GM12878 (cell line): ENCODE measurements at regions not wholly inside any gene's neighbourhood (a gene's known extent, or its start where the extent isn't known, plus 50 kb on each side); places are given as distances from the start of the nearest gene placed in this dataset.

Experiments used
- ATAC-seq: fragments of 200-7000 bp; cut with Tn5 transposase; 3 replicates; pipeline ENCODE4 v1.9.1; 2020; ENCODE audit warnings: mild to moderate bottlenecking, moderate library complexity
- BruUV-seq: library from RNA; stranded (reverse); fragments of 400-500 nt; replicated peaks from 2 replicates; lab custom pipeline; 2021; lab: Mats Ljungman, UMichigan
- CTCF ChIA-PET: fragments of 300-600 bp; sonication (Branson Sonifier 250); formaldehyde crosslinking; extraction: SDS; loops from one replicate; lab custom pipeline; 2021; ENCODE audit warnings: inconsistent platforms; lab: Yijun Ruan, JAX
- POLR2A ChIA-PET: fragments of 350-600 bp; formaldehyde crosslinking; extraction: SDS; loops from one replicate; lab custom pipeline; 2021; ENCODE audit warnings: inconsistent platforms; lab: Charles Lee
- RAD21 ChIA-PET: fragments of 300-600 bp; sonication (Branson Sonifier 250); formaldehyde crosslinking; loops from one replicate; lab custom pipeline; 2023; ENCODE audit warnings: antibody characterized with exemption; ENCODE audit not compliant: unreplicated experiment; lab: Charles Lee
- SMC1A ChIA-PET: fragments of 300-600 bp; sonication (Branson Sonifier 250); formaldehyde crosslinking; loops from one replicate; lab custom pipeline; 2023; ENCODE audit not compliant: unreplicated experiment, uncharacterized antibody; lab: Charles Lee
- DNase-seq: peaks from one replicate; pipeline ENCODE4 v3.0.0-alpha.2; 2011; ENCODE audit warnings: low read depth, low spot score
- FAIRE-seq: peaks from 3 replicates; lab custom pipeline; 2011; peaks lifted over from hg19 to GRCh38; lab: Jason Lieb, UNC
- H2AFZ ChIP-seq: 2 replicates; pipeline ENCODE4 v1.6.0; 2011; ENCODE audit warnings: low read depth, low read length, control low read depth; ENCODE audit not compliant: control insufficient read depth
- H3K27ac ChIP-seq: 2 replicates; pipeline ENCODE4 v1.5.1; 2011; ENCODE audit warnings: control low read depth; ENCODE audit not compliant: control insufficient read depth, insufficient read depth
- H3K27me3 ChIP-seq, 2 experiments: replicated peaks in 1 of 2; 2 replicates each; pipeline versions ENCODE4 v1.6.0 to v1.6.1; 2011; ENCODE audit warnings: low read length in 1 of 2; ENCODE audit not compliant: control insufficient read depth in 2 of 2, insufficient read depth in 2 of 2
- H3K36me3 ChIP-seq, 2 experiments: 2 replicates each; pipeline ENCODE4 v1.5.1; 2011; ENCODE audit warnings: low read length in 1 of 2; ENCODE audit not compliant: control insufficient read depth in 2 of 2, insufficient read depth in 2 of 2
- H3K4me1 ChIP-seq: 2 replicates; pipeline ENCODE4 v1.6.1; 2011; ENCODE audit warnings: mild to moderate bottlenecking, low read length, moderate library complexity, mixed read lengths; ENCODE audit not compliant: control insufficient read depth, insufficient read depth
- H3K4me2 ChIP-seq: 2 replicates; pipeline ENCODE4 v1.6.0; 2011; ENCODE audit warnings: control low read depth; ENCODE audit not compliant: control insufficient read depth, insufficient read depth
- H3K4me3 ChIP-seq: fragments of 200-600 bp; sonication (generic); 2 replicates; pipeline ENCODE4 v1.5.1; 2016
- H3K79me2 ChIP-seq: 2 replicates; pipeline ENCODE4 v1.6.0; 2011; ENCODE audit warnings: low read length; ENCODE audit not compliant: control insufficient read depth, insufficient read depth
- H3K9ac ChIP-seq: 2 replicates; pipeline ENCODE4 v1.8.0; 2011; ENCODE audit warnings: low read length, control low read depth, mixed read lengths; ENCODE audit not compliant: control insufficient read depth, insufficient read depth
- H3K9me3 ChIP-seq: replicated peaks from 3 replicates; pipeline ENCODE4 v1.5.1; 2011; ENCODE audit warnings: mild to moderate bottlenecking, low read length; ENCODE audit not compliant: control insufficient read depth, insufficient read depth
- H4K20me1 ChIP-seq: 2 replicates; pipeline ENCODE4 v1.6.0; 2011; ENCODE audit not compliant: control insufficient read depth, insufficient read depth
- BCLAF1 ChIP-seq: fragments of 450-650 bp; IDR thresholded peaks from 2 replicates; pipeline ENCODE4 v1.6.1; 2017; ENCODE audit warnings: antibody characterized with exemption, mild to moderate bottlenecking, moderate library complexity
- CHD2 ChIP-seq: IDR thresholded peaks from 2 replicates; pipeline ENCODE4 v1.6.1; 2011; ENCODE audit warnings: low read depth, low read length, improper control_type of control experiment, borderline replicate concordance
- CUX1 ChIP-seq: IDR thresholded peaks from 2 replicates; pipeline ENCODE4 v1.6.1; 2012; ENCODE audit warnings: improper control_type of control experiment, low read depth, low read length; ENCODE audit not compliant: insufficient replicate concordance
- DPF2 ChIP-seq: fragments of 450-650 bp; IDR thresholded peaks from 2 replicates; pipeline ENCODE4 v1.6.1; 2017; ENCODE audit warnings: mild to moderate bottlenecking
- ESRRA ChIP-seq: IDR thresholded peaks from 2 replicates; pipeline ENCODE4 v1.6.1; 2012; ENCODE audit warnings: mild to moderate bottlenecking, low read length, improper control_type of control experiment
- HSF1 ChIP-seq: fragments of 150-350 bp; IDR thresholded peaks from 2 replicates; pipeline ENCODE4 v1.6.1; 2014; ENCODE audit warnings: mild to moderate bottlenecking, low read depth, low read length
- MEF2B ChIP-seq: fragments of 450-650 bp; IDR thresholded peaks from 2 replicates; pipeline ENCODE4 v1.6.1; 2018; ENCODE audit warnings: mild to moderate bottlenecking, moderate library complexity; ENCODE audit not compliant: partially characterized antibody, poor library complexity, severe bottlenecking
- PAX5 ChIP-seq: IDR thresholded peaks from 2 replicates; pipeline ENCODE4 v1.6.1; 2011; ENCODE audit warnings: low read depth, low read length, borderline replicate concordance
- POLR2AphosphoS5 ChIP-seq: IDR thresholded peaks from 2 replicates; pipeline ENCODE4 v1.6.1; 2011; ENCODE audit warnings: mild to moderate bottlenecking, low read length, inconsistent platforms
- RAD21 ChIP-seq: IDR thresholded peaks from 2 replicates; pipeline ENCODE4 v1.6.1; 2011; ENCODE audit warnings: mild to moderate bottlenecking, low read depth, low read length, moderate library complexity; ENCODE audit not compliant: insufficient read depth
- RBBP5 ChIP-seq: fragments of 200-600 bp; sonication (generic); conservative IDR thresholded peaks from 2 replicates; pipeline ENCODE4 v1.6.1; 2016
- WGBS: methylation state at CpG from one replicate; pipeline ENCODE4 v1.1.6; 2016; ENCODE audit warnings: low lambda C conversion rate; ENCODE audit not compliant: insufficient replicate concordance, insufficient coverage; ENCODE audit errors: missing lambda C conversion rate; 5-methylcytosine and 5-hydroxymethylcytosine counted together
- in situ Hi-C: fragments of 300-500 bp; cut with MboI; formaldehyde crosslinking; loops from 9 replicates; pipeline ENCODE4 v1.14.3; 2018; ENCODE audit warnings: mixed read lengths
- intact Hi-C: fragments of 100-400 bp; cut with micrococcal nuclease; formaldehyde crosslinking; loops from one replicate; pipeline ENCODE4 v1.14.2; 2022; ENCODE audit not compliant: unreplicated experiment

- Histone ChIP-seq H3K36me3 (no peaks in the 10 kb centered on the region), H3K4me1 (no peaks in the 10 kb centered on the region), H3K9ac (no peak overlapping the region), H3K27me3 (peaks cover 0 to 2% of the 10 kb centered on the region in 2 experiments; a peak in 3 of 4 replicates), H3K4me3 (no peak overlapping the region), H3K27ac (no peak overlapping the region), H3K4me2 (no peak overlapping the region), H4K20me1 (no peaks in the 10 kb centered on the region; the same call in 1 of the 2 replicates), H3K79me2 (no peaks in the 10 kb centered on the region), H3K9me3 (no peaks in the 10 kb centered on the region), H2AFZ (no peak overlapping the region)
- in situ Hi-C loops (no loop called here), intact Hi-C loops (no loop called here)
- POLR2A ChIA-PET, result no interaction called here
- 0% methylated on average over 1 of the region's 1 CpG for WGBS
- RAD21 ChIA-PET, result no interaction called here
- SMC1A ChIA-PET, result no interaction called here
- ATAC-seq (no peak), DNase-seq (no peak), FAIRE-seq (no peak)
- TF ChIP-seq ESRRA, result no peak
- TF ChIP-seq CUX1, result no peak
- TF ChIP-seq DPF2, result no peak
- no peak for TF ChIP-seq HSF1
- TF ChIP-seq BCLAF1, result no peak
- no peak for TF ChIP-seq POLR2AphosphoS5
- no peak for TF ChIP-seq RBBP5
- TF ChIP-seq PAX5, result no peak
- TF ChIP-seq RAD21, result no peak
- TF ChIP-seq CHD2, result no peak
- no peak for TF ChIP-seq MEF2B
- CTCF ChIA-PET, result interaction anchor here (1.1 kb wide), 1 partner anchor 13 kb away, joined by 3 read pairs; no protein-coding TSS in a partner anchor
- no TSS peak for BruUV-seq
These were observed 583.3 kb downstream of the PLCL1 start for GRCh38 chr2:198387677-198388076.
